Endothelial cell of umbilical vein (primary cell): ENCODE measurements at regions not wholly inside any gene's neighbourhood (a gene's known extent, or its start where the extent isn't known, plus 50 kb on each side); places are given as distances from the start of the nearest gene placed in this dataset.

ENCODE experiments used
- BruUV-seq: library from RNA; stranded (reverse); fragments of 400-500 nt; replicated peaks from 2 replicates; lab custom pipeline; 2021; lab: Mats Ljungman, UMichigan
- CTCF ChIA-PET: fragments of 300-600, 350-600 bp; sonication (Branson Sonifier 250); formaldehyde crosslinking; loops from one replicate; lab custom pipeline; 2021; ENCODE audit warnings: antibody characterized with exemption, inconsistent platforms; lab: Charles Lee
- POLR2A ChIA-PET: fragments of 300-600, 350-600 bp; sonication (Branson Sonifier 250); formaldehyde crosslinking; loops from one replicate; lab custom pipeline; 2021; ENCODE audit warnings: antibody characterized with exemption, inconsistent platforms; lab: Charles Lee
- DNase-seq: peaks from one replicate; pipeline ENCODE4 v3.0.0-alpha.2; 2011; ENCODE audit warnings: low read depth, low spot score
- FAIRE-seq: peaks from 2 replicates; lab custom pipeline; 2011; peaks lifted over from hg19 to GRCh38; lab: Jason Lieb, UNC
- H2AFZ ChIP-seq: 2 replicates; pipeline ENCODE4 v1.6.0; 2012; ENCODE audit warnings: low read depth, low read length, control low read depth, inconsistent platforms
- H3K27ac ChIP-seq: 2 replicates; pipeline ENCODE4 v1.5.1; 2011; ENCODE audit warnings: low read depth, mild to moderate bottlenecking, control low read depth, low read length, moderate library complexity; ENCODE audit not compliant: insufficient read depth
- H3K27me3 ChIP-seq, 2 experiments: 2 replicates each; pipeline versions ENCODE4 v1.6.0 to v1.6.1; 2011; ENCODE audit warnings: low read length in 2 of 2, mixed read lengths in 1 of 2; ENCODE audit not compliant: control insufficient read depth in 2 of 2, insufficient read depth in 2 of 2
- H3K36me3 ChIP-seq, 2 experiments: 2 replicates in 1 of 2; 3 replicates in 1 of 2; pipeline ENCODE4 v1.5.1; 2011; ENCODE audit warnings: low read length in 2 of 2, mild to moderate bottlenecking in 1 of 2, moderate library complexity in 1 of 2; ENCODE audit not compliant: control insufficient read depth in 2 of 2, insufficient read depth in 2 of 2; ENCODE audit errors: extremely low read depth in 1 of 2
- H3K4me1 ChIP-seq: 3 replicates; pipeline ENCODE4 v1.5.1; 2011; ENCODE audit warnings: mild to moderate bottlenecking, low read length; ENCODE audit not compliant: control insufficient read depth, insufficient read depth; ENCODE audit errors: extremely low read depth
- H3K4me2 ChIP-seq: 2 replicates; pipeline ENCODE4 v1.6.1; 2011; ENCODE audit warnings: low read length, control low read depth, mixed read lengths; ENCODE audit not compliant: insufficient read depth
- H3K4me3 ChIP-seq, 3 experiments: fragments of 200-600 bp in 1 of 3; sonication (generic), shearing (Covaris generic) in 1 of 3; replicated peaks in 1 of 3; 2 replicates each; pipeline ENCODE4 v1.5.1; 2011 to 2016; ENCODE audit warnings: control low read depth in 3 of 3, low read length in 3 of 3, mild to moderate bottlenecking in 2 of 3, inconsistent platforms in 1 of 3, low read depth in 1 of 3, moderate library complexity in 1 of 3; ENCODE audit not compliant: insufficient read depth in 1 of 3
- H3K79me2 ChIP-seq: 2 replicates; pipeline ENCODE4 v1.6.0; 2012; ENCODE audit warnings: low read length, inconsistent platforms; ENCODE audit not compliant: control insufficient read depth, insufficient read depth
- H3K9ac ChIP-seq: replicated peaks from 2 replicates; pipeline ENCODE3; 2011; ENCODE audit warnings: low read length, control low read depth; ENCODE audit not compliant: insufficient read depth; ENCODE audit errors: extremely low read depth
- H3K9me1 ChIP-seq: replicated peaks from 3 replicates; pipeline ENCODE4 v1.6.0; 2011; ENCODE audit warnings: mild to moderate bottlenecking, low read length; ENCODE audit not compliant: control insufficient read depth, insufficient read depth; ENCODE audit errors: extremely low read depth
- H3K9me3 ChIP-seq: replicated peaks from 2 replicates; pipeline ENCODE4 v1.5.1; 2012; ENCODE audit warnings: low read length, inconsistent platforms; ENCODE audit not compliant: control insufficient read depth, insufficient read depth
- H4K20me1 ChIP-seq: replicated peaks from 2 replicates; pipeline ENCODE3; 2011; ENCODE audit warnings: mild to moderate bottlenecking, low read length; ENCODE audit not compliant: control insufficient read depth, insufficient read depth; ENCODE audit errors: extremely low read depth
- EZH2 ChIP-seq: IDR thresholded peaks from 2 replicates; pipeline ENCODE4 v1.6.1; 2012; ENCODE audit warnings: borderline replicate concordance, low read depth, mild to moderate bottlenecking, moderate library complexity, low read length, inconsistent platforms; ENCODE audit not compliant: severe bottlenecking
- FOS ChIP-seq: IDR thresholded peaks from 2 replicates; pipeline ENCODE4 v1.6.1; 2011; ENCODE audit warnings: mild to moderate bottlenecking, low read length, moderate library complexity, borderline replicate concordance; ENCODE audit not compliant: insufficient read depth
- GATA2 ChIP-seq: IDR thresholded peaks from 2 replicates; pipeline ENCODE4 v1.7.0; 2011; ENCODE audit warnings: low read depth, mild to moderate bottlenecking, moderate library complexity, mixed read lengths, low read length; ENCODE audit not compliant: insufficient read length, insufficient read depth
- JUN ChIP-seq: IDR thresholded peaks from 2 replicates; pipeline ENCODE4 v1.6.1; 2011; ENCODE audit warnings: borderline replicate concordance, low read depth; ENCODE audit not compliant: insufficient read length, insufficient read depth
- MYC ChIP-seq: IDR thresholded peaks from one replicate; pipeline ENCODE4 v1.6.1; 2011; ENCODE audit warnings: mild to moderate bottlenecking, low read depth, low read length
- POLR2A ChIP-seq: IDR thresholded peaks from 2 replicates; pipeline ENCODE4 v1.6.1; 2012; ENCODE audit warnings: low read depth, mild to moderate bottlenecking, control low read depth, low read length
- POLR2AphosphoS5 ChIP-seq: IDR thresholded peaks from 2 replicates; pipeline ENCODE4 v1.6.1; 2012; ENCODE audit warnings: low read depth, mild to moderate bottlenecking, control low read depth, low read length, moderate library complexity; ENCODE audit not compliant: insufficient read depth
- dilution Hi-C: fragments of 300-500 bp; cut with MboI; formaldehyde crosslinking; loops from one replicate; pipeline ENCODE4 v1.15.0; 2019; ENCODE audit warnings: low sequenced_read_pairs; ENCODE audit not compliant: extremely low pct_ligation_motif_present
- intact Hi-C: fragments of 100-400 bp; cut with micrococcal nuclease; formaldehyde crosslinking; loops from one replicate; pipeline ENCODE4 v1.10.0; 2022
- TF ChIP-seq, protein P1 (sequence below), 2 donors: IDR thresholded peaks; 1 replicate in 1 of 2; 2 replicates in 1 of 2; pipeline ENCODE4 v1.5.1; 2011; ENCODE audit warnings: low read length in 2 of 2, mild to moderate bottlenecking in 2 of 2, moderate library complexity in 2 of 2, control low read depth in 1 of 2, inconsistent platforms in 1 of 2, low read depth in 1 of 2; ENCODE audit not compliant: insufficient read depth in 1 of 2; ENCODE audit errors: extremely low read depth in 1 of 2
- TF ChIP-seq, protein P2 (sequence below): IDR thresholded peaks from 2 replicates; pipeline ENCODE4 v1.6.1; 2011; ENCODE audit not compliant: insufficient read depth, insufficient read length

DNA sequence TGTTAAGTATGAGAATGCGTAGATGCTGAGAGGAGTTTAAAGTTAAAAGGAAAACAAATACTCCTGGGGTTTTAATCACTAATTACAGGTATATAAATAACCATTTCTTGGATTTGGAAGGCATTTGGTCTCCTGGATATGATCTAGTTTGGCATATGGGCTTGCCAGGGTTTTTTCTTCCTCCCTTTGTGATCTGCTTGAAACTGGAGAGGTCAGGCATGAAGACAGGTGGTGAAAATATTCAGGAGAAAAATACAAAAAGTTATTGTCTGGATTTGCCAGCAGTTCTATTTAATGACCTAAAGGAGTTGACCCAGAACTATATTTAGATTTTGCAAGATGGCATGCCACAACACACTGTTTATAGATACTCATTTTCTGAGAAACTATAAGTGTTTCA lies 136.3 kb downstream of the DIPK2A start:
- Histone ChIP-seq H3K79me2 (no peaks in the 10 kb centered on the region), H3K27me3 (no peaks in the 10 kb centered on the region), H3K9me3 (no peaks in the 10 kb centered on the region), H3K36me3 (no peaks in the 10 kb centered on the region), H4K20me1 (no peaks in the 10 kb centered on the region), H3K4me1 (no peaks in the 10 kb centered on the region), H3K9me1 (no peaks in the 10 kb centered on the region), H3K27ac (no peak overlapping the region), H3K4me2 (no peak overlapping the region), H3K4me3 (no peak overlapping the region), H3K9ac (no peak overlapping the region), H2AFZ (no peak overlapping the region)
- DNase-seq = no peak
- intact Hi-C loops = no loop called here
- TF ChIP-seq MYC = no peak
- TF ChIP-seq GATA2 = no peak
- TF ChIP-seq, protein P1, sequence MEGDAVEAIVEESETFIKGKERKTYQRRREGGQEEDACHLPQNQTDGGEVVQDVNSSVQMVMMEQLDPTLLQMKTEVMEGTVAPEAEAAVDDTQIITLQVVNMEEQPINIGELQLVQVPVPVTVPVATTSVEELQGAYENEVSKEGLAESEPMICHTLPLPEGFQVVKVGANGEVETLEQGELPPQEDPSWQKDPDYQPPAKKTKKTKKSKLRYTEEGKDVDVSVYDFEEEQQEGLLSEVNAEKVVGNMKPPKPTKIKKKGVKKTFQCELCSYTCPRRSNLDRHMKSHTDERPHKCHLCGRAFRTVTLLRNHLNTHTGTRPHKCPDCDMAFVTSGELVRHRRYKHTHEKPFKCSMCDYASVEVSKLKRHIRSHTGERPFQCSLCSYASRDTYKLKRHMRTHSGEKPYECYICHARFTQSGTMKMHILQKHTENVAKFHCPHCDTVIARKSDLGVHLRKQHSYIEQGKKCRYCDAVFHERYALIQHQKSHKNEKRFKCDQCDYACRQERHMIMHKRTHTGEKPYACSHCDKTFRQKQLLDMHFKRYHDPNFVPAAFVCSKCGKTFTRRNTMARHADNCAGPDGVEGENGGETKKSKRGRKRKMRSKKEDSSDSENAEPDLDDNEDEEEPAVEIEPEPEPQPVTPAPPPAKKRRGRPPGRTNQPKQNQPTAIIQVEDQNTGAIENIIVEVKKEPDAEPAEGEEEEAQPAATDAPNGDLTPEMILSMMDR (IDR thresholded peaks at IDR 0.05; ENCODE audit: extremely low read depth in 1 of 2, insufficient read depth in 1 of 2, low read depth in 1 of 2, low read length in 2 of 2) = no peak
- TF ChIP-seq POLR2AphosphoS5 = no peak
- TF ChIP-seq EZH2 = no peak
- no peak for TF ChIP-seq POLR2A
- no peak for TF ChIP-seq JUN
- no peak for TF ChIP-seq FOS
- TF ChIP-seq, protein P2, sequence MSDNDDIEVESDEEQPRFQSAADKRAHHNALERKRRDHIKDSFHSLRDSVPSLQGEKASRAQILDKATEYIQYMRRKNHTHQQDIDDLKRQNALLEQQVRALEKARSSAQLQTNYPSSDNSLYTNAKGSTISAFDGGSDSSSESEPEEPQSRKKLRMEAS = no peak
- ChIA-PET POLR2A (no interaction called here), CTCF (no interaction called here)
- no TSS peak for BruUV-seq
- dilution Hi-C loops = no loop called here
- no peak for FAIRE-seq
